HEK293 (cell line): ENCODE measurements at regions not wholly inside any gene's neighbourhood (a gene's known extent, or its start where the extent isn't known, plus 50 kb on each side); places are given as distances from the start of the nearest gene placed in this dataset.

Source experiments
- CTCF ChIA-PET: fragments of 350-600 bp; formaldehyde crosslinking; extraction: SDS; loops from one replicate; lab custom pipeline; 2021; ENCODE audit warnings: antibody characterized with exemption; lab: Yijun Ruan, JAX
- POLR2A ChIA-PET: fragments of 300-600 bp; formaldehyde crosslinking; extraction: SDS; loops from one replicate; lab custom pipeline; 2020; ENCODE audit warnings: antibody characterized with exemption, inconsistent platforms; lab: Yijun Ruan, JAX
- H3K27ac ChIP-seq: fragments of 200-500 bp; sonication (Bioruptor generic); 2 replicates; pipeline ENCODE4 v1.5.1; 2014; ENCODE audit warnings: low read depth, low read length, control low read depth, inconsistent platforms; ENCODE audit errors: extremely low read depth
- H3K36me3 ChIP-seq, 2 experiments: fragments of 200-500 bp in 1 of 2; sonication (Bioruptor generic) in 1 of 2; 1 replicate in 1 of 2; 2 replicates in 1 of 2; pipeline ENCODE4 v1.5.1; 2014 to 2017; ENCODE audit warnings: inconsistent platforms in 2 of 2, low read length in 2 of 2; ENCODE audit not compliant: control insufficient read depth in 2 of 2, insufficient read depth in 1 of 2
- H3K4me1 ChIP-seq: fragments of 200-500 bp; sonication (Bioruptor generic); 2 replicates; pipeline ENCODE4 v1.5.1; 2014; ENCODE audit warnings: mild to moderate bottlenecking, low read length, inconsistent platforms; ENCODE audit not compliant: control insufficient read depth, insufficient read depth
- H3K4me3 ChIP-seq: 2 replicates; pipeline ENCODE4 v1.5.1; 2011; ENCODE audit warnings: low read depth, mild to moderate bottlenecking, control low read depth, low read length, moderate library complexity
- H3K9me3 ChIP-seq: fragments of 200-500 bp; sonication (Bioruptor generic); 2 replicates; pipeline ENCODE4 v1.5.1; 2014; ENCODE audit warnings: low read depth, low read length, inconsistent platforms; ENCODE audit not compliant: control insufficient read depth, insufficient read depth
- BCL11A ChIP-seq: fragments of 450-650 bp; formaldehyde crosslinking; IDR thresholded peaks from 2 replicates; pipeline ENCODE4 v1.5.1; 2016; ENCODE audit warnings: low read depth, missing biosample characterization, missing genetic modification characterization
- FEZF1 ChIP-seq: fragments of 450-650 bp; formaldehyde crosslinking; IDR thresholded peaks from 2 replicates; pipeline ENCODE4 v1.5.1; 2016; ENCODE audit warnings: missing biosample characterization, missing genetic modification characterization
- GLIS2 ChIP-seq: fragments of 450-650 bp; formaldehyde crosslinking; IDR thresholded peaks from 2 replicates; pipeline ENCODE4 v1.5.1; 2016; ENCODE audit warnings: missing biosample characterization, missing genetic modification characterization
- IKZF3 ChIP-seq: fragments of 450-650 bp; IDR thresholded peaks from 2 replicates; pipeline ENCODE4 v1.5.0; 2018; ENCODE audit warnings: missing biosample characterization, mild to moderate bottlenecking, missing genetic modification characterization, moderate library complexity
- MZF1 ChIP-seq: fragments of 450-650 bp; formaldehyde crosslinking; IDR thresholded peaks from 2 replicates; pipeline ENCODE4 v1.5.1; 2017; ENCODE audit warnings: missing biosample characterization, missing genetic modification characterization, borderline replicate concordance
- SCRT1 ChIP-seq: fragments of 450-650 bp; formaldehyde crosslinking; IDR thresholded peaks from 2 replicates; pipeline ENCODE4 v1.5.1; 2016; ENCODE audit warnings: missing biosample characterization, missing genetic modification characterization, borderline replicate concordance
- SCRT2 ChIP-seq: fragments of 450-650 bp; formaldehyde crosslinking; IDR thresholded peaks from 2 replicates; pipeline ENCODE4 v1.5.1; 2016; ENCODE audit warnings: missing biosample characterization, missing genetic modification characterization
- ZBTB44 ChIP-seq: fragments of 450-650 bp; IDR thresholded peaks from 2 replicates; pipeline ENCODE4 v1.5.1; 2018; ENCODE audit warnings: missing biosample characterization, mild to moderate bottlenecking, missing genetic modification characterization
- ZBTB48 ChIP-seq: fragments of 450-650 bp; formaldehyde crosslinking; IDR thresholded peaks from 2 replicates; pipeline ENCODE4 v1.5.1; 2016; ENCODE audit warnings: missing biosample characterization, missing genetic modification characterization
- ZBTB49 ChIP-seq: fragments of 450-650 bp; formaldehyde crosslinking; IDR thresholded peaks from 2 replicates; pipeline ENCODE4 v1.5.1; 2016; ENCODE audit warnings: missing biosample characterization, missing genetic modification characterization, low read depth
- ZBTB6 ChIP-seq: fragments of 450-650 bp; formaldehyde crosslinking; IDR thresholded peaks from 2 replicates; pipeline ENCODE4 v1.5.1; 2017; ENCODE audit warnings: missing biosample characterization, missing genetic modification characterization
- ZFP69B ChIP-seq: fragments of 450-650 bp; formaldehyde crosslinking; IDR thresholded peaks from 2 replicates; pipeline ENCODE4 v1.5.1; 2016; ENCODE audit warnings: missing biosample characterization, missing genetic modification characterization
- ZNF121 ChIP-seq: fragments of 450-650 bp; formaldehyde crosslinking; IDR thresholded peaks from 2 replicates; pipeline ENCODE4 v1.5.1; 2016; ENCODE audit warnings: missing biosample characterization, missing genetic modification characterization
- ZNF239 ChIP-seq: fragments of 450-650 bp; formaldehyde crosslinking; IDR thresholded peaks from 2 replicates; pipeline ENCODE4 v1.5.1; 2016; ENCODE audit warnings: missing biosample characterization, missing genetic modification characterization
- ZNF324 ChIP-seq: fragments of 450-650 bp; formaldehyde crosslinking; IDR thresholded peaks from 2 replicates; pipeline ENCODE4 v1.5.1; 2016; ENCODE audit warnings: missing biosample characterization, missing genetic modification characterization
- ZNF354C ChIP-seq: fragments of 450-650 bp; formaldehyde crosslinking; IDR thresholded peaks from 2 replicates; pipeline ENCODE4 v1.5.1; 2016; ENCODE audit warnings: missing biosample characterization, missing genetic modification characterization, low read depth, borderline replicate concordance
- ZNF621 ChIP-seq: fragments of 450-650 bp; formaldehyde crosslinking; IDR thresholded peaks from 2 replicates; pipeline ENCODE4 v1.5.1; 2017; ENCODE audit warnings: missing biosample characterization, missing genetic modification characterization
- ZNF624 ChIP-seq: fragments of 450-650 bp; formaldehyde crosslinking; IDR thresholded peaks from 2 replicates; pipeline ENCODE4 v1.5.1; 2017; ENCODE audit warnings: missing biosample characterization, missing genetic modification characterization
- ZNF645 ChIP-seq: fragments of 450-650 bp; formaldehyde crosslinking; IDR thresholded peaks from 2 replicates; pipeline ENCODE4; 2016; ENCODE audit warnings: missing biosample characterization, missing genetic modification characterization
- ZNF776 ChIP-seq: fragments of 450-650 bp; formaldehyde crosslinking; IDR thresholded peaks from 2 replicates; pipeline ENCODE4 v1.5.0; 2017; ENCODE audit warnings: missing biosample characterization, missing genetic modification characterization, borderline replicate concordance
- ZXDB ChIP-seq: fragments of 450-650 bp; formaldehyde crosslinking; IDR thresholded peaks from 2 replicates; pipeline ENCODE4 v1.5.1; 2016; ENCODE audit warnings: missing biosample characterization, missing genetic modification characterization
- TF ChIP-seq, protein P1 (sequence below): fragments of 450-650 bp; formaldehyde crosslinking; optimal IDR thresholded peaks from 2 replicates; pipeline ENCODE3; 2016; ENCODE audit warnings: missing biosample characterization, mild to moderate bottlenecking, missing genetic modification characterization

DNA sequence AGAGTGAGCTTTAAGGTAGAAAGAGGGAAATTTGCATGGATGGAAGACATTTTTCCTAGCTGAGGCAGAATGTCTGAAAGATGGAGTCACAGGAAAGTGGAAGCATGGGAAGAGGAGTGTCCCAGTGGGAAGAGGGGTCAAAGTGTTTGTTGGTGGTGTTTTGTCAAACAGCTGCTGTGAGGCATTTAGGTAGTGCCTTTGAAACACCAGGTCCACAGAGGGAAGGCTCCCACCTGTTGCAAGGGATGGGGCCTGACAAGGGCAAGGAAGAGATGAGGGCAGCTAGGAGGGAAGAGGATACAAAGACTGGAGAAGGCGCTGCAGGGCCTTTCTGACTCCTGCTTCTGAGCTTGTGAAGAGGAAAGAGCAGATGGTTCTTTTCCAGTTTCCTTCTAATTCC, 91.8 kb upstream of the CISTR start:
- CTCF ChIA-PET, result no interaction called here
- Histone ChIP-seq H3K9me3 (no peaks in the 10 kb centered on the region), H3K4me1 (no peaks in the 10 kb centered on the region), H3K36me3 (no peaks in the 10 kb centered on the region), H3K27ac (no peak overlapping the region), H3K4me3 (no peak overlapping the region)
- POLR2A ChIA-PET, result no interaction called here
- TF ChIP-seq BCL11A (tag by site-specific recombination), result no peak
- peak; percentile 83 for TF ChIP-seq SCRT2 (tag by site-specific recombination)
- 0 out of 2 replicates have a peak, but pooled peaks have one; percentile 75 for TF ChIP-seq SCRT1 (tag by site-specific recombination)
- TF ChIP-seq ZNF624 (tag by site-specific recombination), result no peak
- no peak for TF ChIP-seq ZXDB (tag by site-specific recombination)
- TF ChIP-seq FEZF1 (tag by site-specific recombination), result no peak
- TF ChIP-seq ZBTB44 (tag by site-specific recombination), result no peak
- TF ChIP-seq IKZF3, result no peak

DNA sequence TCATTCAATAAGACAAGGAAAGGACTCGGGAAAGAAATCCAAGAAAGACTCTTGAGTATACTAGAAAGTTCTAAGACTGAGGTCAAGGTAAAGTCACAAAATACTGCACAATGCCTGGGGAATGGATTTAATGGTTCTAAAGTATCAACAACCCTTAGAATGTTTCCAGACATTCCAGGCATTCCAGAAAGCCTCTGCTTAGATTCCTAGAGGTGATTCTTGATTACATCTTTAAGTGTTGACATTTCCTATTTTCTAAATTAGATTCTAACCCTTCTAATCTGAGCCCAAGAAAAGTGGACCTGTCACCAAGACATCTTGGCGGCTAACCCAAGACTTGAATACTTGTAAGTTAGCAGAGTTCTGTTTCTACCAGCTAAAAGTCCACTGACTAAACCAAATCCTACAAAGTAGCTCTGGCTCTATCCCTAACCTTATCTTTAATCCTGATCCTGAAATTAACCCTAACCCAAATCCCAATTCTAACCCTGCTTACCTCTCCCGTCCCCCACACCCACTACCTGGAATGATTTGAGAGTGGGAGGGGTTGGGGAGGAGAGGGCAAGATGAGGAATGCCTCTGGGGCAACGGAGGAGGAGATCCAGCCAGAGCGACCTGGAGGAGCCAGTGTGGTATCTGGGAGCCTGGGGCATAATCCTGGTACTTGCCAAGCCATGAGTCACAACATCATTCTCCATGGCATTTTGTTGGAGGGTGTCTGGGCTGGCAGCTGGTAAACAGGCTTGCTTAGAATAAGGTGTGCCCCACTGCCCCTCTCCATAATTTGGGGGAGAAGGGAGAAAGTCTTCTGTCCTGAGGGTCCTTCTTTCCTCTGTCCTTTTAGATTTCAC, 93.4 kb upstream of the HOXC13 start:
- no peak overlapping the region for H3K4me3 ChIP-seq

GRCh38 chr12:53845932-53846331, 92.7 kb upstream of the HOXC13 start:
- TF ChIP-seq ZNF621 (tag by site-specific recombination), result no peak
- TF ChIP-seq ZNF354C, result no peak
- no peak for TF ChIP-seq ZNF645 (tag by site-specific recombination)
- no peak for TF ChIP-seq ZNF776 (tag by site-specific recombination)
- no peak for TF ChIP-seq ZNF324 (tag by site-specific recombination)
- TF ChIP-seq, protein P1, sequence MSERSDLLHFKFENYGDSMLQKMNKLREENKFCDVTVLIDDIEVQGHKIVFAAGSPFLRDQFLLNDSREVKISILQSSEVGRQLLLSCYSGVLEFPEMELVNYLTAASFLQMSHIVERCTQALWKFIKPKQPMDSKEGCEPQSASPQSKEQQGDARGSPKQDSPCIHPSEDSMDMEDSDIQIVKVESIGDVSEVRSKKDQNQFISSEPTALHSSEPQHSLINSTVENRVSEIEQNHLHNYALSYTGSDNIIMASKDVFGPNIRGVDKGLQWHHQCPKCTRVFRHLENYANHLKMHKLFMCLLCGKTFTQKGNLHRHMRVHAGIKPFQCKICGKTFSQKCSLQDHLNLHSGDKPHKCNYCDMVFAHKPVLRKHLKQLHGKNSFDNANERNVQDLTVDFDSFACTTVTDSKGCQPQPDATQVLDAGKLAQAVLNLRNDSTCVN, result no peak
- no peak for TF ChIP-seq ZBTB6 (tag by site-specific recombination)
- TF ChIP-seq GLIS2, result no peak
- TF ChIP-seq MZF1, result no peak
- TF ChIP-seq ZBTB49 (tag by site-specific recombination), result no peak
- TF ChIP-seq ZNF239 (tag by site-specific recombination), result no peak
- no peaks in the 10 kb centered on the region for H3K9me3 ChIP-seq
- ChIA-PET POLR2A (no interaction called here), CTCF (interaction anchor here (0.6 to 1.3 kb wide), 4 partner anchors 24 to 99 kb away, joined by 3 to 4 read pairs (median 3); no protein-coding TSS in a partner anchor)
- no peaks in the 10 kb centered on the region for H3K36me3 ChIP-seq
- no peak overlapping the region for H3K4me3 ChIP-seq
- H3K27ac ChIP-seq, result no peak overlapping the region
- H3K4me1 ChIP-seq, result no peaks in the 10 kb centered on the region

More for the DNA sequence above, 93.4 kb upstream of the HOXC13 start:
- Histone ChIP-seq H3K27ac (no peak overlapping the region), H3K9me3 (no peaks in the 10 kb centered on the region), H3K4me1 (no peaks in the 10 kb centered on the region), H3K36me3 (no peaks in the 10 kb centered on the region)
- TF ChIP-seq GLIS2, result no peak
- no peak for TF ChIP-seq ZBTB48
- TF ChIP-seq ZNF121 (tag by site-specific recombination), result no peak
- TF ChIP-seq ZFP69B (tag by site-specific recombination), result no peak
- CTCF ChIA-PET, result interaction anchor here (0.6 to 1.3 kb wide), 3 partner anchors 53 to 99 kb away, joined by 3 read pairs; no protein-coding TSS in a partner anchor
- POLR2A ChIA-PET, result no interaction called here
